GM23248 (cell line): ENCODE measurements at regions not wholly inside any gene's neighbourhood (a gene's known extent, or its start where the extent isn't known, plus 50 kb on each side); places are given as distances from the start of the nearest gene placed in this dataset.

ENCODE experiments used
- DNase-seq: peaks from one replicate; pipeline ENCODE4 v3.0.0-alpha.2; 2015
- H2AFZ ChIP-seq: fragments of 200-600 bp; sonication (generic); 2 replicates; pipeline ENCODE4 v1.6.1; 2016; ENCODE audit warnings: antibody characterized with exemption
- H3F3A ChIP-seq: fragments of 200-600 bp; sonication (generic); 2 replicates; pipeline ENCODE4 v1.6.1; 2016; ENCODE audit warnings: mild to moderate bottlenecking, antibody characterized with exemption, mixed run types; ENCODE audit not compliant: insufficient read depth
- H3K27ac ChIP-seq: fragments of 200-600 bp; sonication (generic); 2 replicates; pipeline ENCODE4 v1.5.1; 2016; ENCODE audit warnings: mild to moderate bottlenecking
- H3K27me3 ChIP-seq: fragments of 200-600 bp; sonication (generic); replicated peaks from 2 replicates; pipeline ENCODE4 v1.6.1; 2016; ENCODE audit warnings: mild to moderate bottlenecking; ENCODE audit not compliant: insufficient read depth
- H3K36me3 ChIP-seq: fragments of 200-600 bp; sonication (generic); 2 replicates; pipeline ENCODE4 v1.6.1; 2016; ENCODE audit warnings: low read depth, mild to moderate bottlenecking
- H3K4me1 ChIP-seq: fragments of 200-600 bp; sonication (generic); 2 replicates; pipeline ENCODE4 v1.6.1; 2016; ENCODE audit warnings: mild to moderate bottlenecking; ENCODE audit not compliant: insufficient read depth
- H3K4me2 ChIP-seq: fragments of 200-600 bp; sonication (generic); one replicate; pipeline ENCODE4 v1.6.1; 2016; ENCODE audit warnings: mild to moderate bottlenecking; ENCODE audit not compliant: unreplicated experiment
- H3K4me3 ChIP-seq: fragments of 200-600 bp; sonication (generic); 2 replicates; pipeline ENCODE4 v1.5.1; 2016; ENCODE audit warnings: mild to moderate bottlenecking
- H3K79me2 ChIP-seq: fragments of 200-600 bp; sonication (generic); 2 replicates; pipeline ENCODE4 v1.6.1; 2016; ENCODE audit warnings: mild to moderate bottlenecking; ENCODE audit not compliant: insufficient read depth
- H3K9ac ChIP-seq: fragments of 200-600 bp; sonication (generic); 2 replicates; pipeline ENCODE4 v1.6.1; 2016; ENCODE audit warnings: mild to moderate bottlenecking
- H3K9me2 ChIP-seq: fragments of 200-600 bp; sonication (generic); 2 replicates; pipeline ENCODE4 v1.6.1; 2016; ENCODE audit warnings: mixed run types, mild to moderate bottlenecking, moderate library complexity; ENCODE audit not compliant: insufficient read depth
- H3K9me3 ChIP-seq: fragments of 200-600 bp; sonication (generic); one replicate; pipeline ENCODE4 v1.6.1; 2017; ENCODE audit warnings: low read depth
- H4K20me1 ChIP-seq: fragments of 200-600 bp; sonication (generic); 2 replicates; pipeline ENCODE4 v1.6.0; 2016; ENCODE audit not compliant: insufficient read depth
- EZH2 ChIP-seq: fragments of 200-600 bp; sonication (generic); IDR thresholded peaks from 2 replicates; pipeline ENCODE4 v1.6.1; 2018; ENCODE audit warnings: antibody characterized with exemption, mild to moderate bottlenecking; ENCODE audit not compliant: insufficient read depth, poor library complexity, severe bottlenecking
- EZH2phosphoT487 ChIP-seq: fragments of 200-600 bp; sonication (generic); IDR thresholded peaks from 2 replicates; pipeline ENCODE4 v1.6.1; 2018; ENCODE audit warnings: antibody characterized with exemption, moderate library complexity, mild to moderate bottlenecking, low read depth; ENCODE audit not compliant: insufficient read depth
- WGBS, 2 experiments: methylation state at CpG; one replicate each; pipeline ENCODE4 v1.1.6; 2015 to 2017; ENCODE audit warnings: low lambda C conversion rate in 2 of 2, low coverage in 1 of 2; ENCODE audit errors: missing lambda C conversion rate in 2 of 2; 5-methylcytosine and 5-hydroxymethylcytosine counted together
- in situ Hi-C: fragments of 300-500 bp; cut with MboI; formaldehyde crosslinking; loops from 2 replicates; pipeline ENCODE4 v1.15.0; 2020

DNA sequence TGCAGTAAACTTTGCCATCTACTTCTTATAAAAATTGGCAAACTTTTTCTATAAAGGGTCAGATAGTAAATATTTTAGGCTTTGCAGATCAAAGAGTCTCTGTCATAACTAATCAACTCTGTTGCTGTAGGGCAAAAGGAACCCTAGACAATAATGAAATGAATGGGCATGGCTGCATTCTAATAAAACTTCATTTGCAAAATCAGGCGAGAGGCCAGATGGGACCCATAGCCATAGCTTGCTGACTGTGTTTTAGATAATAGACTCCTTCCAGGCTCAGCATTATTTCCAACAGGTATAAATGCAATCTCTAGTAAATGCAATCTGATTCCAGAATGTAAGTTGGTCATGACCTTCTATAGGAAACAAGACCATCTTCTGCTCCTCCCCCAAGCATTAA lies 490.7 kb downstream of the TOX3 start:
- H2AFZ ChIP-seq, result no peak overlapping the region
- H3K27me3 ChIP-seq, result no peaks in the 10 kb centered on the region
- in situ Hi-C loops, result no loop called here

DNA sequence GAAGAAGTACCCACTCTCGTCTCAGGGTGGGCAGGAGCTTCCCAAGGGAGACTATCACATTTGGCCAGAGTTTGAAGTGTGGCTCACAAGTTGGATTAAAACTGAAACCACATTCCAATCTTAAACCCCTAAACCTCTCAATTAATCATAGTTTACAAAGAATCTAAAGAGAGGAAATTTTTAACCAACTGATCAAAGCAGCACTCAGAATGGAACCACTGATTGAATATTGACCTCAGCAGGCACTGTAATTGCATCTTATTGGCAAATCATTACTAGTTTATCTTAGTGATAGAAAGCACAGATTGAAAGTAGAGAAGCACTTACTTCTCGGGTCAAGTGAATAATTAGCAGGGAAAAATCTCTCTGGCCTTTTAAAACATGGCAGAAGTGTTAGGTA lies 491.6 kb downstream of the TOX3 start:
- Histone ChIP-seq H3K36me3 (no peaks in the 10 kb centered on the region), H3K9me2 (no peaks in the 10 kb centered on the region), H3K27me3 (no peaks in the 10 kb centered on the region), H4K20me1 (no peaks in the 10 kb centered on the region), H3F3A (no peaks in the 10 kb centered on the region), H2AFZ (no peak overlapping the region), H3K4me2 (no peak overlapping the region), H3K9ac (no peak overlapping the region), H3K9me3 (no peaks in the 10 kb centered on the region), H3K79me2 (no peaks in the 10 kb centered on the region), H3K27ac (no peak overlapping the region), H3K4me3 (no peak overlapping the region), H3K4me1 (no peaks in the 10 kb centered on the region)
- no peak for DNase-seq
- in situ Hi-C loops, result no loop called here
- 5 to 7% methylated on average over 2 of the region's 2 CpGs for WGBS, 2 experiments
- TF ChIP-seq EZH2 (no peak), EZH2phosphoT487 (no peak)

More for the DNA sequence above, 490.7 kb downstream of the TOX3 start:
- Histone ChIP-seq H3K9ac (no peak overlapping the region), H3K36me3 (no peaks in the 10 kb centered on the region), H4K20me1 (no peaks in the 10 kb centered on the region), H3F3A (no peaks in the 10 kb centered on the region), H3K4me1 (no peaks in the 10 kb centered on the region), H3K27ac (no peak overlapping the region), H3K79me2 (no peaks in the 10 kb centered on the region), H3K9me3 (no peaks in the 10 kb centered on the region), H3K9me2 (no peaks in the 10 kb centered on the region), H3K4me2 (no peak overlapping the region), H3K4me3 (no peak overlapping the region)
- no peak for DNase-seq
- 31 to 34% methylated on average over 1 of the region's 1 CpG for WGBS, 2 experiments
- TF ChIP-seq EZH2phosphoT487 (no peak), EZH2 (no peak)

GRCh38 chr16:52054326-52054725 lies 492.6 kb downstream of the TOX3 start:
- no peaks in the 10 kb centered on the region for H3K79me2 ChIP-seq
- no peak overlapping the region for H2AFZ ChIP-seq
- WGBS, 2 experiments, result 16 to 17% methylated on average over 1 of the region's 1 CpG
- H3K27ac ChIP-seq, result no peak overlapping the region
- no peaks in the 10 kb centered on the region for H3F3A ChIP-seq
- H4K20me1 ChIP-seq, result no peaks in the 10 kb centered on the region
- no peak for TF ChIP-seq EZH2
- no peak for TF ChIP-seq EZH2phosphoT487
- no peak overlapping the region for H3K9ac ChIP-seq
- no peaks in the 10 kb centered on the region for H3K9me2 ChIP-seq
- no peaks in the 10 kb centered on the region for H3K9me3 ChIP-seq
- no peaks in the 10 kb centered on the region for H3K36me3 ChIP-seq
- H3K4me1 ChIP-seq, result no peaks in the 10 kb centered on the region
- H3K4me3 ChIP-seq, result no peak overlapping the region
- H3K4me2 ChIP-seq, result no peak overlapping the region
- in situ Hi-C loops, result no loop called here
- no peaks in the 10 kb centered on the region for H3K27me3 ChIP-seq
- DNase-seq, result no peak

DNA sequence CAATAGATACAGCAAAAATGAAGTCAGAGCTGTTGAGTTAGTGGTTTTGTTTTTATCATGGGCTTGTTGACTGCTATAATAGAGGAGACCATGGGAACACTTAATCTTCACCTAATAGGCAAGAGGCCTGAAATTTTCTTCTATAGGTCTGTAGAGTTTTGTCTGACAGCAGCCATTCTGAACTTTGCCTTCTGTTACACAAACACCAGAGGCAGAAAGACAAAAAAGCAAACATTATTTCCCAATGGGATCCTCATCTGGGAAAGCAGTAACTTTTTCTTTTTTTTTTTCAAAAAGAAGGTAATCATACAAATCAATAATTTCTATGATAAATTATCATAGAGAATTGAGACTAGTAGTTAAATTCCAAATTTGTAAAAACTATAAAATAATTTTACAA lies 494.1 kb downstream of the TOX3 start:
- Histone ChIP-seq H2AFZ (no peak overlapping the region), H3F3A (no peaks in the 10 kb centered on the region), H4K20me1 (no peaks in the 10 kb centered on the region), H3K79me2 (no peaks in the 10 kb centered on the region), H3K4me2 (no peak overlapping the region), H3K9me3 (no peaks in the 10 kb centered on the region), H3K27me3 (no peaks in the 10 kb centered on the region), H3K36me3 (no peaks in the 10 kb centered on the region), H3K9ac (no peak overlapping the region), H3K27ac (no peak overlapping the region), H3K4me3 (no peak overlapping the region), H3K9me2 (no peaks in the 10 kb centered on the region), H3K4me1 (no peaks in the 10 kb centered on the region)
- TF ChIP-seq EZH2, result no peak
- no peak for DNase-seq
- in situ Hi-C loops, result no loop called here

DNA sequence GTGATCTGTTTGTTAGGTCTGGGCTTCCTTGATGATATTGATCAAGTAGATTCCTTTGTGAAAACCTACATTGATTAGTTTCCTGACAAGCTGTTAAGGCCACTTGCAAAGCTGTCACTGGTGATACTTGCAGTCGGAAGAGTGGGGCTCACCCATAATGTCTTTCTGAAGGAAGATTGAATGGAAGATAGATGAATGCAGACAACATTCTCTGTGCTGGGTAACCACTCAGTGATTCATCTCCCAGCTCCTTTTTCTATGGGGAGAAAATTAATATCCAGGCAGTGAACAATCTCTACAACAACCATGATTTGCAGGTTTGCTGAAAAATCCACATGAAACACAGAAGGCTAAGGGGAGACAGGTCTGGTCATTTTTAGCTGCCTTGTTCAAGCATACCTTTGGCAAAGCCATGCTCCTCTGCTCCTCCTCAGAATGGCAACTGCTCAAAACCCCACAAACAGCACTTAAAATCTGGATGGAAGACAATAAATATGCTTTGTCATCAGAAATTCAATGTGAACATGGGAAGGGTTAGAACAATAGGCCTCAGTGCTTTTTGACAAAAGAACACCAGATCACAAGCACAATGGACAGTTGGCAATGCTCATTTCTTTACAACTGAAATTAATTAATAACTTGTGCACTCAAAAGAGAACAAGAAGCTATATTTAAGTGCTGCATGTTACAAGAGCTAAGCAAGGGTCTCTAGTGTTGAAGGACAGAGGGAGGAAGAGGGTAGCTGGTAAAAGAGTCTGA lies 495.4 kb downstream of the TOX3 start:
- Histone ChIP-seq H3K27me3 (no peaks in the 10 kb centered on the region), H4K20me1 (no peaks in the 10 kb centered on the region), H2AFZ (no peak overlapping the region), H3K27ac (no peak overlapping the region), H3K79me2 (no peaks in the 10 kb centered on the region), H3K4me1 (no peaks in the 10 kb centered on the region), H3F3A (no peaks in the 10 kb centered on the region), H3K9me2 (no peaks in the 10 kb centered on the region), H3K4me2 (no peak overlapping the region), H3K4me3 (no peak overlapping the region), H3K36me3 (no peaks in the 10 kb centered on the region), H3K9me3 (no peaks in the 10 kb centered on the region), H3K9ac (no peak overlapping the region)
- in situ Hi-C loops, result no loop called here
- TF ChIP-seq EZH2phosphoT487 (no peak), EZH2 (no peak)
- WGBS, 2 experiments, result 59 to 64% methylated on average over 1 of the region's 1 CpG
- no peak for DNase-seq
